A549 (cell line): ENCODE measurements at regions not wholly inside any gene's neighbourhood (a gene's known extent, or its start where the extent isn't known, plus 50 kb on each side); places are given as distances from the start of the nearest gene placed in this dataset.

Source experiments
- CBX8 ChIP-seq: fragments of 200-600 bp; sonication (generic); IDR thresholded peaks from 2 replicates; pipeline ENCODE4 v1.6.1; 2016
- CHD4 ChIP-seq: fragments of 200-600 bp; sonication (generic); IDR thresholded peaks from 2 replicates; pipeline ENCODE4 v1.6.1; 2016; ENCODE audit warnings: antibody characterized with exemption, mild to moderate bottlenecking, borderline replicate concordance
- EP300 ChIP-seq, 2 experiments: fragments of >200 bp; sonication (Bioruptor Twin); formaldehyde crosslinking; IDR thresholded peaks; 2 replicates in 1 of 2; 3 replicates in 1 of 2; pipeline ENCODE4 v1.6.1; 2016 to 2017
- ESRRA ChIP-seq: fragments of 150-350 bp; IDR thresholded peaks from 2 replicates; pipeline ENCODE4 v1.6.1; 2014; ENCODE audit warnings: mild to moderate bottlenecking, low read length, borderline replicate concordance
- POLR2A ChIP-seq: IDR thresholded peaks from 2 replicates; pipeline ENCODE4 v1.6.1; 2012; ENCODE audit warnings: mild to moderate bottlenecking, low read length
- TF ChIP-seq, protein P1 (sequence below): fragments of >200 bp; sonication (Bioruptor Twin); formaldehyde crosslinking; IDR thresholded peaks from 3 replicates; pipeline ENCODE4 v1.5.1; 2016

DNA sequence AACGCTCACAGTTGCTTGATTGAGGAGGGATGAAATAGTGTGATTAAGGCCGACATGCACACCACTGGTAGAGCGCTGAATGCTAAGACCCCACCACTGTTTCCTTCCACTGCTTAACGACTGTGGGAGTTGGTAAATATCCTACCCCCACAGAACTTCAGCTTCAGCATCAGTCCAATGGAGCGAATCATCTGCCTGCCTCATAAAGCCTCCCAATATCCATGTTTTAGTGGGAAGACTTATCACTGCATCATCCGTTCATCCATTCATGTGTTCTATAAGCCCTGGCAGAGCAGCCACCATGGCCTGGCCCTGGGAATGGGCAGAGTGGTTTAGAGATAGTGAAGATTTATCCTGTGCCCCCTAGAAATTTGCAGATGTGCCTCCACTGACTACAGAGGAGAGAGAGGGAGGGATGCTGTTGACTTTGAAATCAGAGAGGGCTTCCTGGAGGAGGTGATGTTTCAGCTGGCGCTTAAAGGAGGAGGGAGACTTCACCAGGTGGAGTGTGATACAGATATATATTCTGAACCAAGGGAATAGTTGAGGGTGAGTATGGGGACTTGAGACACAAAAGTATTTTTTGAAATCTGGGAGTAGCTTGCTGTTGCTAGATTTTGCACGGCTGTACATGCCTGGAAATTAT lies 71.9 kb upstream of the STX18 start:
- no peak for TF ChIP-seq POLR2A
- TF ChIP-seq, protein P1, sequence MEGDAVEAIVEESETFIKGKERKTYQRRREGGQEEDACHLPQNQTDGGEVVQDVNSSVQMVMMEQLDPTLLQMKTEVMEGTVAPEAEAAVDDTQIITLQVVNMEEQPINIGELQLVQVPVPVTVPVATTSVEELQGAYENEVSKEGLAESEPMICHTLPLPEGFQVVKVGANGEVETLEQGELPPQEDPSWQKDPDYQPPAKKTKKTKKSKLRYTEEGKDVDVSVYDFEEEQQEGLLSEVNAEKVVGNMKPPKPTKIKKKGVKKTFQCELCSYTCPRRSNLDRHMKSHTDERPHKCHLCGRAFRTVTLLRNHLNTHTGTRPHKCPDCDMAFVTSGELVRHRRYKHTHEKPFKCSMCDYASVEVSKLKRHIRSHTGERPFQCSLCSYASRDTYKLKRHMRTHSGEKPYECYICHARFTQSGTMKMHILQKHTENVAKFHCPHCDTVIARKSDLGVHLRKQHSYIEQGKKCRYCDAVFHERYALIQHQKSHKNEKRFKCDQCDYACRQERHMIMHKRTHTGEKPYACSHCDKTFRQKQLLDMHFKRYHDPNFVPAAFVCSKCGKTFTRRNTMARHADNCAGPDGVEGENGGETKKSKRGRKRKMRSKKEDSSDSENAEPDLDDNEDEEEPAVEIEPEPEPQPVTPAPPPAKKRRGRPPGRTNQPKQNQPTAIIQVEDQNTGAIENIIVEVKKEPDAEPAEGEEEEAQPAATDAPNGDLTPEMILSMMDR, result no peak
- no peak for TF ChIP-seq EP300 (IDR thresholded peaks at IDR 0.05)
- no peak for TF ChIP-seq CHD4
- TF ChIP-seq ESRRA, result no peak
- TF ChIP-seq CBX8, result no peak
